ENCODE measurements at regions not wholly inside any gene's neighbourhood (a gene's known extent, or its start where the extent isn't known, plus 50 kb on each side); places are given as distances from the start of the nearest gene placed in this dataset.

- no peaks in the 10 kb centered on the region for H3K27me3 ChIP-seq (ENCODE audit: control insufficient read depth, insufficient read depth, low read length)
- H3K36me3 ChIP-seq (ENCODE audit: control insufficient read depth, insufficient read depth, low read length) = no peaks in the 10 kb centered on the region
- TF ChIP-seq CTCF (IDR thresholded peaks at IDR 0.05; ENCODE audit: insufficient read depth, low read depth, low read length) = no peak
- ChIA-PET POLR2A (no interaction called here), CTCF (no interaction called here)
- no peak overlapping the region for H3K4me3 ChIP-seq (ENCODE audit: low read depth, low read length)
- DNase-seq (ENCODE audit: low read depth) = no peak
Observed at GRCh38 chr10:4194231-4194630, 409.2 kb upstream of the KLF6 start.

- Histone ChIP-seq H3K27me3 (ENCODE audit: control insufficient read depth, insufficient read depth, low read length) (no peaks in the 10 kb centered on the region), H3K36me3 (ENCODE audit: control insufficient read depth, insufficient read depth, low read length) (no peaks in the 10 kb centered on the region), H3K4me3 (ENCODE audit: low read depth, low read length) (no peak overlapping the region)
- ChIA-PET POLR2A (no interaction called here), CTCF (no interaction called here)
- no peak for DNase-seq (ENCODE audit: low read depth)
- no peak for TF ChIP-seq CTCF (IDR thresholded peaks at IDR 0.05; ENCODE audit: insufficient read depth, low read depth, low read length)
Observed at GRCh38 chr10:4191894-4192293, 406.9 kb upstream of the KLF6 start.

GRCh38 chr10:4191354-4191753 lies 406.3 kb upstream of the KLF6 start:
- ChIA-PET CTCF (interaction anchor here (0.6 kb wide), 1 partner anchor 97 kb away, joined by 3 read pairs; no protein-coding TSS in a partner anchor), POLR2A (no interaction called here)
- Histone ChIP-seq H3K4me3 (ENCODE audit: low read depth, low read length) (no peak overlapping the region), H3K36me3 (ENCODE audit: control insufficient read depth, insufficient read depth, low read length) (no peaks in the 10 kb centered on the region), H3K27me3 (ENCODE audit: control insufficient read depth, insufficient read depth, low read length) (no peaks in the 10 kb centered on the region)
- no peak for DNase-seq (ENCODE audit: low read depth)
- TF ChIP-seq CTCF (IDR thresholded peaks at IDR 0.05; ENCODE audit: insufficient read depth, low read depth, low read length) = no peak

- TF ChIP-seq CTCF (IDR thresholded peaks at IDR 0.05; ENCODE audit: insufficient read depth, low read depth, low read length) = no peak
- POLR2A ChIA-PET = no interaction called here
- Histone ChIP-seq H3K27me3 (ENCODE audit: control insufficient read depth, insufficient read depth, low read length) (no peaks in the 10 kb centered on the region), H3K4me3 (ENCODE audit: low read depth, low read length) (no peak overlapping the region), H3K36me3 (ENCODE audit: control insufficient read depth, insufficient read depth, low read length) (no peaks in the 10 kb centered on the region)
- DNase-seq (ENCODE audit: low read depth) = no peak
- CTCF ChIA-PET = interaction anchor here (0.6 kb wide), 1 partner anchor 97 kb away, joined by 3 read pairs; no protein-coding TSS in a partner anchor
Observed at GRCh38 chr10:4190876-4191275, 405.9 kb upstream of the KLF6 start.

GRCh38 chr10:4189281-4189680 lies 404.3 kb upstream of the KLF6 start:
- Histone ChIP-seq H3K4me3 (ENCODE audit: low read depth, low read length) (no peak overlapping the region), H3K27me3 (ENCODE audit: control insufficient read depth, insufficient read depth, low read length) (no peaks in the 10 kb centered on the region), H3K36me3 (ENCODE audit: control insufficient read depth, insufficient read depth, low read length) (no peaks in the 10 kb centered on the region)
- ChIA-PET CTCF (interaction anchor here (0.6 kb wide), 1 partner anchor 172 kb away, joined by 5 read pairs; no protein-coding TSS in a partner anchor), POLR2A (no interaction called here)
- DNase-seq (ENCODE audit: low read depth) = no peak
- TF ChIP-seq CTCF (IDR thresholded peaks at IDR 0.05; ENCODE audit: insufficient read depth, low read depth, low read length) = no peak
